Osteocyte (in vitro differentiated cells): ENCODE measurements at regions not wholly inside any gene's neighbourhood (a gene's known extent, or its start where the extent isn't known, plus 50 kb on each side); places are given as distances from the start of the nearest gene placed in this dataset.

ENCODE experiments used
- DNase-seq: peaks from one replicate; pipeline ENCODE4 v3.0.0; 2021; ENCODE audit warnings: mixed read lengths; ENCODE audit not compliant: unreplicated experiment; ENCODE audit errors: extremely low spot score
- H3K27ac Mint-ChIP-seq: one replicate; pipeline ENCODE4 v1.8.0; 2021; ENCODE audit warnings: mild to moderate bottlenecking, mixed read lengths; ENCODE audit not compliant: unreplicated experiment
- H3K27me3 Mint-ChIP-seq: one replicate; pipeline ENCODE4 v1.8.0; 2021; ENCODE audit warnings: mixed read lengths; ENCODE audit not compliant: unreplicated experiment
- H3K36me3 Mint-ChIP-seq: one replicate; pipeline ENCODE4 v1.8.0; 2021; ENCODE audit warnings: mixed read lengths; ENCODE audit not compliant: unreplicated experiment
- H3K4me1 Mint-ChIP-seq: one replicate; pipeline ENCODE4 v1.8.0; 2021; ENCODE audit warnings: mixed read lengths; ENCODE audit not compliant: unreplicated experiment
- H3K4me3 Mint-ChIP-seq: one replicate; pipeline ENCODE4 v1.8.0; 2021; ENCODE audit warnings: mild to moderate bottlenecking, moderate library complexity, mixed read lengths; ENCODE audit not compliant: unreplicated experiment
- H3K9me3 Mint-ChIP-seq: one replicate; pipeline ENCODE4 v1.8.0; 2021; ENCODE audit warnings: mixed read lengths; ENCODE audit not compliant: unreplicated experiment
- CTCF ChIP-seq: fragments of 200-600 bp; sonication (generic); IDR thresholded peaks from 2 replicates; pipeline ENCODE4 v1.5.0; 2021; ENCODE audit warnings: antibody characterized with exemption, mild to moderate bottlenecking, moderate library complexity

GRCh38 chr4:147362938-147363337 lies 118.0 kb upstream of the EDNRA start:
- Mint-ChIP-seq H3K27ac (peak overlapping the region; percentile 94), H3K9me3 (no peaks in the 10 kb centered on the region), H3K36me3 (no peaks in the 10 kb centered on the region), H3K4me3 (no peak overlapping the region), H3K27me3 (no peaks in the 10 kb centered on the region), H3K4me1 (peaks cover 76% of the 10 kb centered on the region)
- no peak for DNase-seq
- TF ChIP-seq CTCF: no peak

- Mint-ChIP-seq H3K4me3 (no peak overlapping the region), H3K27me3 (no peaks in the 10 kb centered on the region), H3K4me1 (peaks cover 81% of the 10 kb centered on the region), H3K27ac (peak overlapping the region; percentile 94), H3K9me3 (no peaks in the 10 kb centered on the region), H3K36me3 (no peaks in the 10 kb centered on the region)
- DNase-seq: no peak
- TF ChIP-seq CTCF: no peak
These were observed 117.4 kb upstream of the EDNRA start for GRCh38 chr4:147363514-147363913.

- DNase-seq: no peak
- H3K9me3 Mint-ChIP-seq: no peaks in the 10 kb centered on the region
- no peak overlapping the region for H3K27ac Mint-ChIP-seq
- no peak for TF ChIP-seq CTCF
- H3K36me3 Mint-ChIP-seq: no peaks in the 10 kb centered on the region
- no peaks in the 10 kb centered on the region for H3K27me3 Mint-ChIP-seq
- H3K4me1 Mint-ChIP-seq: peaks cover 83% of the 10 kb centered on the region
- H3K4me3 Mint-ChIP-seq: no peak overlapping the region
These were observed 115.5 kb upstream of the EDNRA start for GRCh38 chr4:147365396-147365795.

- Mint-ChIP-seq H3K27ac (peak overlapping the region; percentile 33), H3K4me3 (no peak overlapping the region), H3K36me3 (no peaks in the 10 kb centered on the region), H3K9me3 (no peaks in the 10 kb centered on the region), H3K27me3 (no peaks in the 10 kb centered on the region), H3K4me1 (peaks cover 81% of the 10 kb centered on the region)
- DNase-seq: no peak
- TF ChIP-seq CTCF: no peak
These were observed 114.7 kb upstream of the EDNRA start for GRCh38 chr4:147366164-147366563.

GRCh38 chr4:147367891-147368290 lies 113.0 kb upstream of the EDNRA start:
- no peak for DNase-seq
- no peak overlapping the region for H3K4me3 Mint-ChIP-seq
- H3K27ac Mint-ChIP-seq: peak overlapping the region; percentile 33
- H3K27me3 Mint-ChIP-seq: no peaks in the 10 kb centered on the region
- TF ChIP-seq CTCF: no peak
- H3K36me3 Mint-ChIP-seq: peaks cover 3% of the 10 kb centered on the region
- peaks cover 73% of the 10 kb centered on the region for H3K4me1 Mint-ChIP-seq
- H3K9me3 Mint-ChIP-seq: peaks cover 8% of the 10 kb centered on the region
